ENCODE measurements at regions not wholly inside any gene's neighbourhood (a gene's known extent, or its start where the extent isn't known, plus 50 kb on each side); places are given as distances from the start of the nearest gene placed in this dataset.

DNA sequence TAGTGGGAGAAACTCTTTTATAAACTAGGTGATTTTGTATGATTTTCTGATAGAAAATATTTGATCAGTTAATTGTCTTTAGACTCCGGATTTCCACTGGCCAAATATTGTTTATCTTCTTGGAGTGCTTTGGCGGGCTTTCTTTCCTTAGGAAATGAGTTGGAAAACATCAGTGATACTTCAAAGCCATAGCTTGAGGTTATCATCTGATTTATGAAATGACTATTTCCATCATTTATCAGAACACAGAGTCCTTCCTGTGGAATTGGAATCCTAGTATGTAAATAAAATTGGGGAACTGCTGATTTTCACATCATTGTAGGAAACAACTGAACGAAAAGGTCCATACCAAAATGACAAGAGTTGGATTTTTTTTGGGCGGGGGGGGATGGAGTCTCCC, 186.0 kb upstream of the DCN start:
- TF ChIP-seq, protein P1, sequence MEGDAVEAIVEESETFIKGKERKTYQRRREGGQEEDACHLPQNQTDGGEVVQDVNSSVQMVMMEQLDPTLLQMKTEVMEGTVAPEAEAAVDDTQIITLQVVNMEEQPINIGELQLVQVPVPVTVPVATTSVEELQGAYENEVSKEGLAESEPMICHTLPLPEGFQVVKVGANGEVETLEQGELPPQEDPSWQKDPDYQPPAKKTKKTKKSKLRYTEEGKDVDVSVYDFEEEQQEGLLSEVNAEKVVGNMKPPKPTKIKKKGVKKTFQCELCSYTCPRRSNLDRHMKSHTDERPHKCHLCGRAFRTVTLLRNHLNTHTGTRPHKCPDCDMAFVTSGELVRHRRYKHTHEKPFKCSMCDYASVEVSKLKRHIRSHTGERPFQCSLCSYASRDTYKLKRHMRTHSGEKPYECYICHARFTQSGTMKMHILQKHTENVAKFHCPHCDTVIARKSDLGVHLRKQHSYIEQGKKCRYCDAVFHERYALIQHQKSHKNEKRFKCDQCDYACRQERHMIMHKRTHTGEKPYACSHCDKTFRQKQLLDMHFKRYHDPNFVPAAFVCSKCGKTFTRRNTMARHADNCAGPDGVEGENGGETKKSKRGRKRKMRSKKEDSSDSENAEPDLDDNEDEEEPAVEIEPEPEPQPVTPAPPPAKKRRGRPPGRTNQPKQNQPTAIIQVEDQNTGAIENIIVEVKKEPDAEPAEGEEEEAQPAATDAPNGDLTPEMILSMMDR (IDR thresholded peaks at IDR 0.05; ENCODE audit: low read depth, low read length), result no peak
- TF ChIP-seq POLR2A (IDR thresholded peaks at IDR 0.05; ENCODE audit: extremely low read depth, insufficient read length), result no peak
